NCI-H2196 (cell line): ENCODE measurements at regions not wholly inside any gene's neighbourhood (a gene's known extent, or its start where the extent isn't known, plus 50 kb on each side); places are given as distances from the start of the nearest gene placed in this dataset.
A peak's percentile ranks its signal among the peaks of the same experiment; 100 is the strongest.
"Not testable (repeated sequence)": the region's sequence is repeated elsewhere in the genome, so short reads cannot be mapped to it uniquely, and the experiment has no call there.

ENCODE experiments used
- DNase-seq: peaks from one replicate; lab custom pipeline; 2025; ENCODE audit not compliant: unreplicated experiment; lab: John Stamatoyannopoulos, UW

- peak; percentile 72 for DNase-seq
Measured at GRCh38 chrX:44675362-44676024, 132.8 kb upstream of the FUNDC1 start.

GRCh38 chrX:44674906-44675305 lies 132.2 kb upstream of the FUNDC1 start:
- no peak for DNase-seq

GRCh38 chrX:44669626-44670025 lies 127.0 kb upstream of the FUNDC1 start:
- DNase-seq: no peak

- DNase-seq: no peak
Measured at GRCh38 chrX:44667771-44668170, 125.1 kb upstream of the FUNDC1 start.

- DNase-seq: not testable (repeated sequence)
Measured at GRCh38 chrX:44657718-44658246, 115.1 kb upstream of the FUNDC1 start.

GRCh38 chrX:44651358-44651757 lies 108.7 kb upstream of the FUNDC1 start:
- no peak for DNase-seq

- no peak for DNase-seq
Measured at GRCh38 chrX:44643723-44644122, 101.1 kb upstream of the FUNDC1 start.

- DNase-seq: no peak
Measured at GRCh38 chrX:44637282-44637681, 94.6 kb upstream of the FUNDC1 start.

GRCh38 chrX:44621078-44621477 lies 78.4 kb upstream of the FUNDC1 start:
- no peak for DNase-seq

GRCh38 chrX:44619039-44619438 lies 76.4 kb upstream of the FUNDC1 start:
- no peak for DNase-seq

- DNase-seq: no peak
Measured at GRCh38 chrX:44596277-44596676, 53.6 kb upstream of the FUNDC1 start.
